ENCODE measurements at regions not wholly inside any gene's neighbourhood (a gene's known extent, or its start where the extent isn't known, plus 50 kb on each side); places are given as distances from the start of the nearest gene placed in this dataset.

DNA sequence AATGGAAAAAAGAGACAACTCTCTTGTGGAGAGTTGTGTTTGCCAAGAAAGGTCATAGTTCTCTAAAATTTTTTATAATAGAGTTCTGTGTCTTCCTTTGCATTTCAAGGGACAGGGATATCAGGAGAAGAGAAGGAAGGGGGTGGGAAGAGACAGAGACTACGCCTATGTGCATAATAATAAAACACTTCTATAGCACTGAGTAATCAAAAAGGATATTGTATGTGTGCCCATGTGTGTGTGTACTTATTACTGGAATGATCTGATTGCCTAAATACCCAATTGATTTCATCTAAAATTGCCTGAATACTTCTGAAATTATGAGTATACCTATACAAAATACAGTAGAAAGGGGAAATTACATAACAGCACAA is 803.7 kb upstream of the ACVR2A start:
- TF ChIP-seq ZNF8 (CRISPR knock-in tag; IDR thresholded peaks at IDR 0.05) (no peak), TOX (CRISPR knock-in tag; IDR thresholded peaks at IDR 0.05; ENCODE audit: borderline replicate concordance) (no peak), ZFP30 (CRISPR knock-in tag; IDR thresholded peaks at IDR 0.05) (no peak), TCF4 (CRISPR knock-in tag; IDR thresholded peaks at IDR 0.05; ENCODE audit: borderline replicate concordance) (no peak), BACH2 (CRISPR knock-in tag; IDR thresholded peaks at IDR 0.05; ENCODE audit: borderline replicate concordance) (no peak), ZNF70 (CRISPR knock-in tag; IDR thresholded peaks at IDR 0.05) (no peak), ISL1 (CRISPR knock-in tag; IDR thresholded peaks at IDR 0.05) (no peak), CSDC2 (CRISPR knock-in tag; IDR thresholded peaks at IDR 0.05) (no peak), ZFP3 (CRISPR knock-in tag; IDR thresholded peaks at IDR 0.05) (no peak), ZNF565 (CRISPR knock-in tag; conservative IDR thresholded peaks at IDR 0.05; ENCODE audit: low read depth) (no peak), ARNTL (CRISPR knock-in tag; IDR thresholded peaks at IDR 0.05; ENCODE audit: borderline replicate concordance, low read depth) (no peak)
- TF ChIP-seq, protein P1, sequence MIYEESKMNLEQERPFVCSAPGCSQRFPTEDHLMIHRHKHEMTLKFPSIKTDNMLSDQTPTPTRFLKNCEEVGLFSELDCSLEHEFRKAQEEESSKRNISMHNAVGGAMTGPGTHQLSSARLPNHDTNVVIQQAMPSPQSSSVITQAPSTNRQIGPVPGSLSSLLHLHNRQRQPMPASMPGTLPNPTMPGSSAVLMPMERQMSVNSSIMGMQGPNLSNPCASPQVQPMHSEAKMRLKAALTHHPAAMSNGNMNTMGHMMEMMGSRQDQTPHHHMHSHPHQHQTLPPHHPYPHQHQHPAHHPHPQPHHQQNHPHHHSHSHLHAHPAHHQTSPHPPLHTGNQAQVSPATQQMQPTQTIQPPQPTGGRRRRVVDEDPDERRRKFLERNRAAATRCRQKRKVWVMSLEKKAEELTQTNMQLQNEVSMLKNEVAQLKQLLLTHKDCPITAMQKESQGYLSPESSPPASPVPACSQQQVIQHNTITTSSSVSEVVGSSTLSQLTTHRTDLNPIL (CRISPR knock-in tag; IDR thresholded peaks at IDR 0.05; ENCODE audit: low read depth), result no peak
- ATAC-seq, result no peak

DNA sequence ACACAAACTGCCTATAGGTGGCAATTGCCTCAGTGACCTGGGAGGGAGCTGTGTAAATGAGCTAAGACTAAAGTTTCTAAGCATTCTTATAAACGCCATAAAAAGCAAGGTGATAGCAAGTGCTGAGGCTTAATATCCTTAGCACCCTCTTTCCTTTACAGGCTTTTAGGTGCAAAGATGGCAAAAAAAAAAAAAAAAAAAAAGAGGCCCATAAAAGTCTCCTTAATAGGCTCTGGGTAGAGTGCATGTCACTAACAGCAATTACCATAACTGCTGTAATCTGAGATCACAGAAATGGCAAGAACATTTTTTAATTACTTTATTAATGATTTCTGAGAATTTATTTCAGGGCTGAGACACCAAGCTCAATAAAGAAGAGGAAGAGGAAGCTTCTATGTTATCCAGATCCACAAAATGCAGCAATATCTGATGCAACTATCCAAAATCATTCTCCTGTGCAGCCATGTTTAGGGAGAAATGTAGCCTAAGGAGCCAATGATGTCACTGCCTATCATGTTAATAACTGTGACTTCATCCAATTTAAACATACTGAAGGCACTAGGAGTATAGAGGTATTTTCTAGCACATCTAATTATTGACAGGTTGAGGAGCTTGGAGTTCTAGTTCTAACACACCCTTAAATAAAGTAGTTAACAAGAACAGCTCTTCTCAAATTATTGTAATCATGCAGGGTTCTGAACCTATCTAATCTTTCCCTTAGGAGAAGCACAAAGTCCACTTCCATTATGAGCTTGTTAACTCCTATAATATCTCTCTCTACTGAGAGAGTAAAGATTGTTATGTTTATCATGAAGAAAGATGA is 804.3 kb upstream of the ACVR2A start:
- TF ChIP-seq, protein P1 (CRISPR knock-in tag; IDR thresholded peaks at IDR 0.05; ENCODE audit: low read depth), result no peak
- no peak for TF ChIP-seq RARB (CRISPR knock-in tag; IDR thresholded peaks at IDR 0.05)
- no peak for ATAC-seq

DNA sequence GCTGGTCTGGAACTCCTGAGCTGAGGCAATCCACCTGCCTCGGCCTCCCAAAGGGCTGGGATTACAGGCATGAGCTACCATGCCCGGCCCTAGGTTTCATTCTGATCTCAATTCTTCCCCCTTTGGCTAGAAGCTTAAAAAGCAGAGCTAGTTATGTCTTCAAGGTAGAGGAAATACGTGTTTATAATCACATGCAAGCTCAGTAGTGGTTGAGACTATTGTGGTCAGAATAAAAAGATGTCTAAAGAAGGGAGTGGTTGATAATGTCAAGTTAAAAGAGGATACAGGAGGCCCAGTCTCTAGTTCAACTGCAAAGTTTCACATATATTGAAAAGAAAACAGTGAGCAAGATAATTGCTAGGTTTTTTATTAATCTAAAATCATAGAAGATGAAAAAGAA is 807.8 kb upstream of the ACVR2A start:
- ATAC-seq, result no peak
- TF ChIP-seq ESRRG (CRISPR knock-in tag; IDR thresholded peaks at IDR 0.05), result no peak
- TF ChIP-seq, protein P2, sequence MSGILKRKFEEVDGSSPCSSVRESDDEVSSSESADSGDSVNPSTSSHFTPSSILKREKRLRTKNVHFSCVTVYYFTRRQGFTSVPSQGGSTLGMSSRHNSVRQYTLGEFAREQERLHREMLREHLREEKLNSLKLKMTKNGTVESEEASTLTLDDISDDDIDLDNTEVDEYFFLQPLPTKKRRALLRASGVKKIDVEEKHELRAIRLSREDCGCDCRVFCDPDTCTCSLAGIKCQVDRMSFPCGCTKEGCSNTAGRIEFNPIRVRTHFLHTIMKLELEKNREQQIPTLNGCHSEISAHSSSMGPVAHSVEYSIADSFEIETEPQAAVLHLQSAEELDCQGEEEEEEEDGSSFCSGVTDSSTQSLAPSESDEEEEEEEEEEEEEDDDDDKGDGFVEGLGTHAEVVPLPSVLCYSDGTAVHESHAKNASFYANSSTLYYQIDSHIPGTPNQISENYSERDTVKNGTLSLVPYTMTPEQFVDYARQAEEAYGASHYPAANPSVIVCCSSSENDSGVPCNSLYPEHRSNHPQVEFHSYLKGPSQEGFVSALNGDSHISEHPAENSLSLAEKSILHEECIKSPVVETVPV (CRISPR knock-in tag; IDR thresholded peaks at IDR 0.05), result no peak
- TF ChIP-seq, protein P3, sequence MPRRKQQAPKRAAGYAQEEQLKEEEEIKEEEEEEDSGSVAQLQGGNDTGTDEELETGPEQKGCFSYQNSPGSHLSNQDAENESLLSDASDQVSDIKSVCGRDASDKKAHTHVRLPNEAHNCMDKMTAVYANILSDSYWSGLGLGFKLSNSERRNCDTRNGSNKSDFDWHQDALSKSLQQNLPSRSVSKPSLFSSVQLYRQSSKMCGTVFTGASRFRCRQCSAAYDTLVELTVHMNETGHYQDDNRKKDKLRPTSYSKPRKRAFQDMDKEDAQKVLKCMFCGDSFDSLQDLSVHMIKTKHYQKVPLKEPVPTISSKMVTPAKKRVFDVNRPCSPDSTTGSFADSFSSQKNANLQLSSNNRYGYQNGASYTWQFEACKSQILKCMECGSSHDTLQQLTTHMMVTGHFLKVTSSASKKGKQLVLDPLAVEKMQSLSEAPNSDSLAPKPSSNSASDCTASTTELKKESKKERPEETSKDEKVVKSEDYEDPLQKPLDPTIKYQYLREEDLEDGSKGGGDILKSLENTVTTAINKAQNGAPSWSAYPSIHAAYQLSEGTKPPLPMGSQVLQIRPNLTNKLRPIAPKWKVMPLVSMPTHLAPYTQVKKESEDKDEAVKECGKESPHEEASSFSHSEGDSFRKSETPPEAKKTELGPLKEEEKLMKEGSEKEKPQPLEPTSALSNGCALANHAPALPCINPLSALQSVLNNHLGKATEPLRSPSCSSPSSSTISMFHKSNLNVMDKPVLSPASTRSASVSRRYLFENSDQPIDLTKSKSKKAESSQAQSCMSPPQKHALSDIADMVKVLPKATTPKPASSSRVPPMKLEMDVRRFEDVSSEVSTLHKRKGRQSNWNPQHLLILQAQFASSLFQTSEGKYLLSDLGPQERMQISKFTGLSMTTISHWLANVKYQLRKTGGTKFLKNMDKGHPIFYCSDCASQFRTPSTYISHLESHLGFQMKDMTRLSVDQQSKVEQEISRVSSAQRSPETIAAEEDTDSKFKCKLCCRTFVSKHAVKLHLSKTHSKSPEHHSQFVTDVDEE (CRISPR knock-in tag; IDR thresholded peaks at IDR 0.05), result no peak
- TF ChIP-seq ARNTL (CRISPR knock-in tag; IDR thresholded peaks at IDR 0.05; ENCODE audit: borderline replicate concordance, low read depth), result no peak
- no peak for TF ChIP-seq ISL1 (CRISPR knock-in tag; IDR thresholded peaks at IDR 0.05)
- TF ChIP-seq ZNF565 (CRISPR knock-in tag; conservative IDR thresholded peaks at IDR 0.05; ENCODE audit: low read depth), result no peak
- no peak for TF ChIP-seq TCF4 (CRISPR knock-in tag; IDR thresholded peaks at IDR 0.05; ENCODE audit: borderline replicate concordance)
- no peak for TF ChIP-seq ZFP3 (CRISPR knock-in tag; IDR thresholded peaks at IDR 0.05)
- no peak for TF ChIP-seq ZC3H10 (CRISPR knock-in tag; IDR thresholded peaks at IDR 0.05)

DNA sequence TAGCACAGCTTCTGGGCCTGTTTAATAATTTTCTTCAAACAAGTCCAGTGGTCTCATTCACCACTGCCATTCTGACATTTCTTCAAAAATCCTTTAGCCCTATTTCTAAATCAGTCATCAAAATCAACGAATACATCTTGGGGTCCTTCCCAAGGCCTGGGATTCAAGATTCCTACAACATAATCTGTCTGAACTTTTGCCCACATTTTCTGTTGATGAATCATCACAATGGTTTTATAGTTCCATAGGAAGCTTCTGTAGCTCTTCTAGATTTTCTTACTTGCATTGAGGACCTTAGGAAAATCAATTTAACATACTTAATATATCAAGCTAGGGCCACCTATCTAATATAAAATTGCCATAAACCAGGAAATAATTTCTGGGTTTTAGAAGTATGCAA is 811.8 kb upstream of the ACVR2A start:
- no peak for ATAC-seq
- TF ChIP-seq GLIS3 (CRISPR knock-in tag; IDR thresholded peaks at IDR 0.05), result no peak
- no peak for TF ChIP-seq PPARA (CRISPR knock-in tag; IDR thresholded peaks at IDR 0.05; ENCODE audit: borderline replicate concordance)
- no peak for TF ChIP-seq RARB (CRISPR knock-in tag; IDR thresholded peaks at IDR 0.05)
- TF ChIP-seq, protein P4, sequence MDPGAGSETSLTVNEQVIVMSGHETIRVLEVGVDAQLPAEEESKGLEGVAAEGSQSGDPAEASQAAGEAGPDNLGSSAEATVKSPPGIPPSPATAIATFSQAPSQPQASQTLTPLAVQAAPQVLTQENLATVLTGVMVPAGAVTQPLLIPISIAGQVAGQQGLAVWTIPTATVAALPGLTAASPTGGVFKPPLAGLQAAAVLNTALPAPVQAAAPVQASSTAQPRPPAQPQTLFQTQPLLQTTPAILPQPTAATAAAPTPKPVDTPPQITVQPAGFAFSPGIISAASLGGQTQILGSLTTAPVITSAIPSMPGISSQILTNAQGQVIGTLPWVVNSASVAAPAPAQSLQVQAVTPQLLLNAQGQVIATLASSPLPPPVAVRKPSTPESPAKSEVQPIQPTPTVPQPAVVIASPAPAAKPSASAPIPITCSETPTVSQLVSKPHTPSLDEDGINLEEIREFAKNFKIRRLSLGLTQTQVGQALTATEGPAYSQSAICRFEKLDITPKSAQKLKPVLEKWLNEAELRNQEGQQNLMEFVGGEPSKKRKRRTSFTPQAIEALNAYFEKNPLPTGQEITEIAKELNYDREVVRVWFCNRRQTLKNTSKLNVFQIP (CRISPR knock-in tag; IDR thresholded peaks at IDR 0.05; ENCODE audit: borderline replicate concordance, low read depth), result no peak
- TF ChIP-seq, protein P1 (CRISPR knock-in tag; IDR thresholded peaks at IDR 0.05; ENCODE audit: low read depth), result no peak
- no peak for TF ChIP-seq ARNTL (CRISPR knock-in tag; IDR thresholded peaks at IDR 0.05; ENCODE audit: borderline replicate concordance, low read depth)
- TF ChIP-seq, protein P2 (CRISPR knock-in tag; IDR thresholded peaks at IDR 0.05), result no peak
- no peak for TF ChIP-seq TOX (CRISPR knock-in tag; IDR thresholded peaks at IDR 0.05; ENCODE audit: borderline replicate concordance)
- no peak for TF ChIP-seq ZC3H10 (CRISPR knock-in tag; IDR thresholded peaks at IDR 0.05)
- no peak for TF ChIP-seq ZNF70 (CRISPR knock-in tag; IDR thresholded peaks at IDR 0.05)
- no peak for TF ChIP-seq ZFP30 (CRISPR knock-in tag; IDR thresholded peaks at IDR 0.05)
